ENCODE measurements at regions not wholly inside any gene's neighbourhood (a gene's known extent, or its start where the extent isn't known, plus 50 kb on each side); places are given as distances from the start of the nearest gene placed in this dataset.

DNA sequence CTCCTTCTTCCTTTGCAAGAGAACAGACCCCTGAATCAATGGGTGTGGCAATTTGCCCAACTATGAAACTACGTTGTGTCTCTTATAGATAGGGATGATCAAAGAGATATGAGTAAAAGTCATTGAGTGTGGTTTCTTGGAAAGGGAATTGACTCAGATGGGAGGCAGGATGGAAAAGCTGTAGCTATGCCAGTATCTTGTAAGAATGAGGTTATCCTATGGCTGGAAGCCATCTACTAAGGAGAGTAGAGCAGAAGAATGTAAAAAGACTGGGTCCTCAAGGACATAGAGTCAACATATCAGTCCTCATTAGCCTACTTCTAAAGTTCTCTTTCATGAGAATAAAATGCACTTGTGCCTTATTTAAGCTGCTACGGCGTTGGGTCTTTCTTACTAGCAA, 78.9 kb upstream of the POU2AF2 start:
- H3K9me3 ChIP-seq, result no peaks in the 10 kb centered on the region
- H3K36me3 ChIP-seq, result no peaks in the 10 kb centered on the region
- H3K27ac ChIP-seq, result no peak overlapping the region
- no peak overlapping the region for H3K4me3 ChIP-seq (ENCODE audit: low read depth in 1 of 2, low read length in 1 of 2)
- no peaks in the 10 kb centered on the region for H3K4me1 ChIP-seq (ENCODE audit: control insufficient read depth in 1 of 2, insufficient read depth in 1 of 2, low read depth in 1 of 2, low read length in 1 of 2)
- TF ChIP-seq, protein P1, sequence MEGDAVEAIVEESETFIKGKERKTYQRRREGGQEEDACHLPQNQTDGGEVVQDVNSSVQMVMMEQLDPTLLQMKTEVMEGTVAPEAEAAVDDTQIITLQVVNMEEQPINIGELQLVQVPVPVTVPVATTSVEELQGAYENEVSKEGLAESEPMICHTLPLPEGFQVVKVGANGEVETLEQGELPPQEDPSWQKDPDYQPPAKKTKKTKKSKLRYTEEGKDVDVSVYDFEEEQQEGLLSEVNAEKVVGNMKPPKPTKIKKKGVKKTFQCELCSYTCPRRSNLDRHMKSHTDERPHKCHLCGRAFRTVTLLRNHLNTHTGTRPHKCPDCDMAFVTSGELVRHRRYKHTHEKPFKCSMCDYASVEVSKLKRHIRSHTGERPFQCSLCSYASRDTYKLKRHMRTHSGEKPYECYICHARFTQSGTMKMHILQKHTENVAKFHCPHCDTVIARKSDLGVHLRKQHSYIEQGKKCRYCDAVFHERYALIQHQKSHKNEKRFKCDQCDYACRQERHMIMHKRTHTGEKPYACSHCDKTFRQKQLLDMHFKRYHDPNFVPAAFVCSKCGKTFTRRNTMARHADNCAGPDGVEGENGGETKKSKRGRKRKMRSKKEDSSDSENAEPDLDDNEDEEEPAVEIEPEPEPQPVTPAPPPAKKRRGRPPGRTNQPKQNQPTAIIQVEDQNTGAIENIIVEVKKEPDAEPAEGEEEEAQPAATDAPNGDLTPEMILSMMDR (IDR thresholded peaks at IDR 0.05), result no peak
- H3K27me3 ChIP-seq, result no peaks in the 10 kb centered on the region

DNA sequence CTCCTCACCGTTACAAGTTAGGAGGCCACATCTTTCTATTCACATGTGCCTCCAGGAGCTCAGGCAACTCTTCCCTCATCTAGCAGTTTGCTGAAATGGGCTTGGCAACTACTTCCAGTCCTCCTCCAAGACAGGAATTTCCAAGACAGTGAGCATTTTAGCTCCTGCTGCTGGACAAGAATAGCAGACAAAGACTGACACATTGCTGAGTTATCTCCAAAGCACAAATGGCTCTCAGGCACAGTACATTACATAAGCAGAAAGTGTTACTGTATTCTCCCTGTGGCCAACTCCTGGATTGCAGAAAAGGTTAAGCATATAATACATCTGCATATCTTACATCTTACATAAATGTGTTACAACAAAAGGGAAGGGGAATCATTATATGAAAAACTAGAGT, 83.2 kb upstream of the POU2AF2 start:
- Histone ChIP-seq H3K36me3 (no peaks in the 10 kb centered on the region), H3K4me3 (ENCODE audit: low read depth in 1 of 2, low read length in 1 of 2) (no peak overlapping the region), H3K27ac (no peak overlapping the region), H3K4me1 (ENCODE audit: control insufficient read depth in 1 of 2, insufficient read depth in 1 of 2, low read depth in 1 of 2, low read length in 1 of 2) (no peaks in the 10 kb centered on the region), H3K9me3 (no peaks in the 10 kb centered on the region), H3K27me3 (no peaks in the 10 kb centered on the region)
- TF ChIP-seq, protein P1 (IDR thresholded peaks at IDR 0.05), result no peak

DNA sequence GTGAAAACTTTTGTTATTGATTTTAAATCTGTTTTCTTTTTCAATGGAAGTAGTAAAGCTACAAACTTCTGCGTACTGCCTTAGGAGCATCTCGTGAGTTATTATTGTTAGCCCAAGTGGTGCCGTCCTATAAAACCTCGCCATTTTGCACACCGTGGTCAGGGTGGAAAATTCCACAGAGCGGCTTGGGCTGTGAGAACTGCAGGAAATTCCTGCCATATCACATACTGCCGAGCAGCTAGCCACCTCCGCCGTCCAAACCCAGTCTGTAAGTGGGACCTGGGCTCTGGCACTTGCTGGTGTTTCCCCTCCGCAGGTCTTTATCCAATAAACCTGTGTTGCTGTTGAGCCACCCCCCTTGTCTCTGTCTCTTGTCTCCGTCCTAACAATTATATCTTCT, 88.0 kb upstream of the POU2AF2 start:
- Histone ChIP-seq H3K4me1 (ENCODE audit: control insufficient read depth in 1 of 2, insufficient read depth in 1 of 2, low read depth in 1 of 2, low read length in 1 of 2) (no peaks in the 10 kb centered on the region), H3K36me3 (no peaks in the 10 kb centered on the region), H3K27ac (no peak overlapping the region), H3K9me3 (no peaks in the 10 kb centered on the region), H3K27me3 (no peaks in the 10 kb centered on the region), H3K4me3 (ENCODE audit: low read depth in 1 of 2, low read length in 1 of 2) (no peak overlapping the region)
- TF ChIP-seq, protein P1 (IDR thresholded peaks at IDR 0.05), result no peak

DNA sequence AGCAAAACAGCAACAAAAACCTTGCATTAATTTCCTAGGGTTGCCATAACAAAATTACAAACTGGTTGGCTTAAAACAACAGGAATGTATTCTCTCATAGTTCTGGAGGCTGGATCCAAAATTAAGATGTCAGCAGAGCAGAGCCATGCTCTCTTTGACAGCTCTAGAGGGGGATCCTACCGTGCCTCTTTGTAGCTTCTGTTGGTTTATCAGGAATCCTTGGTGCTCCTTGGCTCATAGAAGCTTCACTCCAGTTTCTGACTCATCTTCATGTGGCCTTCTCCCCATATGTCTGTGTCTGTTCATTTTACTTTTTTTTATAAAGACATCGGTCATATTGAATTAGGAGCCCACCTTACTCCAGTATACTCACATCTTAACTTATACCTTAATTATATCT, 90.5 kb upstream of the POU2AF2 start:
- Histone ChIP-seq H3K27ac (no peak overlapping the region), H3K4me1 (ENCODE audit: control insufficient read depth in 1 of 2, insufficient read depth in 1 of 2, low read depth in 1 of 2, low read length in 1 of 2) (no peaks in the 10 kb centered on the region), H3K36me3 (no peaks in the 10 kb centered on the region), H3K27me3 (no peaks in the 10 kb centered on the region), H3K9me3 (no peaks in the 10 kb centered on the region), H3K4me3 (ENCODE audit: low read depth in 1 of 2, low read length in 1 of 2) (no peak overlapping the region)
- TF ChIP-seq, protein P1 (IDR thresholded peaks at IDR 0.05), result no peak

DNA sequence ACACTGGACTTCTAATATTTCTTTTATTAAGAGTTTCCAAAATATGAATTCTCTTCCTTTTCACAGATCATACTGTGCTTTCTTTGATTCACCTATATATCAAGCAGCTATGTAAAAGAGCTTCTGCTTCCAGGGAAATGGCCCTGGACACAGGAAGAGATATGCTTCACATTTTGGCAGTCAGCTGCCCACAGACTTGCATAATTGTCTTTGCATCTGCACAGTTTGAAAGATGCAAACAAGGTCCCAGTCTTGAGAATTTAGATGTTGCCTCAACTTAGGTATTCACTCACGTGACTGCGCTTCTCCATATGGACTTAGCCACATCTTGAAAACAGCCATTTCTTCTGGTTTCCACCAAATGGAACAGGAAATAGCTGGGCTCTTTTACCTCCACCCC, 92.3 kb upstream of the POU2AF2 start:
- Histone ChIP-seq H3K4me1 (ENCODE audit: control insufficient read depth in 1 of 2, insufficient read depth in 1 of 2, low read depth in 1 of 2, low read length in 1 of 2) (no peaks in the 10 kb centered on the region), H3K27me3 (no peaks in the 10 kb centered on the region), H3K9me3 (no peaks in the 10 kb centered on the region), H3K4me3 (ENCODE audit: low read depth in 1 of 2, low read length in 1 of 2) (no peak overlapping the region), H3K36me3 (no peaks in the 10 kb centered on the region), H3K27ac (no peak overlapping the region)
- TF ChIP-seq, protein P1 (IDR thresholded peaks at IDR 0.05), result no peak

DNA sequence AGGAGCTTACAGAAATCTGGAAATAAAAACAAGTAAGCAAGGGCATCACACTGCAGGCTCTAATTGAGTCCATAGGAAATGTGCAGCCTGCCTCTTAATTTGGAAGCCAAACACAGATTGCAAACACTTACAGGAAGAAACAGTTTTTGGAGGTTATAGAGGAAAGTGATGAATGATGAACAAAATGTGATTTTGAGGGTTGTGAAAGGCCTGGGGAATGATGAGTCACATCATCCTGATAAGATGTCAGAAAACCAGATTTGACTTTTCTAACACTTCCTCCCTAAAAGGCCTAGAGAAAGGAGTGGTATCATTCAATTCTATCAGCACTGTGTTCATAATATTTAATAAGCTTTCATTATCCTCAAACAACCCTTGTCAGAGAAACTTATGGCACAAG, 96.6 kb upstream of the POU2AF2 start:
- Histone ChIP-seq H3K27ac (no peak overlapping the region), H3K36me3 (no peaks in the 10 kb centered on the region), H3K4me1 (ENCODE audit: control insufficient read depth in 1 of 2, insufficient read depth in 1 of 2, low read depth in 1 of 2, low read length in 1 of 2) (no peaks in the 10 kb centered on the region), H3K9me3 (no peaks in the 10 kb centered on the region), H3K27me3 (no peaks in the 10 kb centered on the region), H3K4me3 (ENCODE audit: low read depth in 1 of 2, low read length in 1 of 2) (no peak overlapping the region)
- TF ChIP-seq, protein P1 (IDR thresholded peaks at IDR 0.05), result no peak
